ENCODE measurements at regions not wholly inside any gene's neighbourhood (a gene's known extent, or its start where the extent isn't known, plus 50 kb on each side); places are given as distances from the start of the nearest gene placed in this dataset.
A peak's percentile ranks its signal among the peaks of the same experiment; 100 is the strongest.

DNA sequence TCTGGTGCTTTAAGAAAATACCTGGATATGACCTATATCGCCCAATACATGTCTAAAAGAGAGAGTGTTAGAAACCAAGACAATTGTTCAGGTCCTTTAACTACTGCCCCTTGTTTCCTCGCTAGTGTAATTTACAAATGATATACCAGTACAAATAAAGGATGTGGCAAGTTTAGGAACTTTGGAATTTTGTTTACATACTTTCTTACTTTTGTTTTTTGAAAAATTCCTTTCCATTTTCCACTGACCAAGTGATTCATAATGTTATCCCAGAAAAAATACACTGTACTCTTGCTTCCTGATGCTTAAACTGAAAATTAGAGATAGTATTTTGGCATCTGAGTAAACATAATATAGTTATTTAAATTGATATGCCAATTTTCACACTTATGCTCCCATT is 96.8 kb upstream of the CSNK1A1L start:
- H3K23ac ChIP-seq (ENCODE audit: low read length in 2 of 2), result no peak overlapping the region
- no peak overlapping the region for H2BK5ac ChIP-seq (ENCODE audit: low read depth, low read length, poor library complexity, severe bottlenecking)
- H3K27me3 ChIP-seq (ENCODE audit: control insufficient read depth in 1 of 2, insufficient read depth in 1 of 2, low read length in 2 of 2), result no peaks in the 10 kb centered on the region
- H2AFZ ChIP-seq (ENCODE audit: low read depth, low read length), result no peak overlapping the region
- H2AK5ac ChIP-seq (ENCODE audit: low read length, severe bottlenecking), result no peak overlapping the region
- no peaks in the 10 kb centered on the region for H3K36me3 ChIP-seq (ENCODE audit: control insufficient read depth in 1 of 2, insufficient read depth in 2 of 2, low read depth in 1 of 2, low read length in 2 of 2)
- no peak overlapping the region for H2BK120ac ChIP-seq (ENCODE audit: low read depth, low read length)
- H3K4me2 ChIP-seq (ENCODE audit: low read length, poor library complexity, severe bottlenecking), result no peak overlapping the region
- no peak overlapping the region for H3K14ac ChIP-seq (ENCODE audit: low read length in 2 of 2)
- no peak overlapping the region for H3K9ac ChIP-seq (ENCODE audit: low read length)
- H3K9me3 ChIP-seq (ENCODE audit: control insufficient read depth, low read length), result no peaks in the 10 kb centered on the region
- no peak overlapping the region for H3K18ac ChIP-seq (ENCODE audit: low read depth in 1 of 2, low read length in 2 of 2)
- no CpG with 5 or more reads among the region's 2 CpGs for WGBS
- H4K91ac ChIP-seq (ENCODE audit: low read length), result no peak overlapping the region
- no peak overlapping the region for H2BK12ac ChIP-seq (ENCODE audit: low read length in 2 of 2)
- no peaks in the 10 kb centered on the region for H3K4me1 ChIP-seq (ENCODE audit: control insufficient read depth, insufficient read depth, low read depth, low read length)
- no peak overlapping the region for H4K8ac ChIP-seq (ENCODE audit: low read length)
- H2BK15ac ChIP-seq (ENCODE audit: low read depth, poor library complexity, severe bottlenecking), result no peak overlapping the region
- no peak overlapping the region for H3K27ac ChIP-seq (ENCODE audit: low read length, poor library complexity, severe bottlenecking)
- peak; percentile 8 for DNase-seq
- no peak overlapping the region for H3K4me3 ChIP-seq (ENCODE audit: insufficient read depth in 1 of 2, low read depth in 1 of 2, low read length in 2 of 2)
- no peaks in the 10 kb centered on the region for H3K79me1 ChIP-seq (replicated peaks; ENCODE audit: low read length, poor library complexity, severe bottlenecking)
- H3K4ac ChIP-seq (ENCODE audit: low read depth in 1 of 2, low read length in 2 of 2), result no peak overlapping the region

DNA sequence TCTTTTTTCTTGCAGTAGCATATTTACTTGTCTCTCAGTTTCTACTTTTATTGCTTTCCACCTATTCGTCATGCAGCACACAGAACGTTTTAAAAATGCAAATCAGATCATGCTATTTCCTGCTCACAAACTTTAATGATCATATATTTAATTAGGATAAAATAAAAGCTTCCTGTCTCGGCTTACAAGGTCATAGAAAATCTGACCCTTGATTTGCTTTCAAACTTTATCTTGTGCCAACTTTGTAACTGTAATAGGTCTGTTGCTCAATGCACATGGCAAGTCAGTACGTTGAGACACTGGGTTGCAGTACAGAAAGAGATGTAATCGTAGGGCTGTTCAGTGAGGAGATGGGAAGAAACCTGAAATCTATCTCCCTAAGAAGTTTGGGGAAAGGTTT is 95.6 kb upstream of the CSNK1A1L start:
- Histone ChIP-seq H3K14ac (ENCODE audit: low read length in 2 of 2) (no peak overlapping the region), H3K23ac (ENCODE audit: low read length in 2 of 2) (no peak overlapping the region), H2AK5ac (ENCODE audit: low read length, severe bottlenecking) (no peak overlapping the region), H3K9ac (ENCODE audit: low read length) (no peak overlapping the region), H3K18ac (ENCODE audit: low read depth in 1 of 2, low read length in 2 of 2) (no peak overlapping the region), H3K27me3 (ENCODE audit: control insufficient read depth in 1 of 2, insufficient read depth in 1 of 2, low read length in 2 of 2) (no peaks in the 10 kb centered on the region), H3K27ac (ENCODE audit: low read length, poor library complexity, severe bottlenecking) (no peak overlapping the region), H3K4me2 (ENCODE audit: low read length, poor library complexity, severe bottlenecking) (no peak overlapping the region), H2AFZ (ENCODE audit: low read depth, low read length) (no peak overlapping the region), H3K4ac (ENCODE audit: low read depth in 1 of 2, low read length in 2 of 2) (no peak overlapping the region), H2BK120ac (ENCODE audit: low read depth, low read length) (no peak overlapping the region), H3K36me3 (ENCODE audit: control insufficient read depth in 1 of 2, insufficient read depth in 2 of 2, low read depth in 1 of 2, low read length in 2 of 2) (no peaks in the 10 kb centered on the region), H3K4me1 (ENCODE audit: control insufficient read depth, insufficient read depth, low read depth, low read length) (no peaks in the 10 kb centered on the region), H3K79me1 (replicated peaks; ENCODE audit: low read length, poor library complexity, severe bottlenecking) (no peaks in the 10 kb centered on the region), H3K4me3 (ENCODE audit: insufficient read depth in 1 of 2, low read depth in 1 of 2, low read length in 2 of 2) (no peak overlapping the region), H2BK5ac (ENCODE audit: low read depth, low read length, poor library complexity, severe bottlenecking) (no peak overlapping the region), H2BK15ac (ENCODE audit: low read depth, poor library complexity, severe bottlenecking) (no peak overlapping the region), H4K91ac (ENCODE audit: low read length) (no peak overlapping the region), H4K8ac (ENCODE audit: low read length) (no peak overlapping the region), H3K9me3 (ENCODE audit: control insufficient read depth, low read length) (no peaks in the 10 kb centered on the region), H2BK12ac (ENCODE audit: low read length in 2 of 2) (no peak overlapping the region)
- WGBS, result 92% methylated on average over 3 of the region's 5 CpGs
- DNase-seq, result no peak

DNA sequence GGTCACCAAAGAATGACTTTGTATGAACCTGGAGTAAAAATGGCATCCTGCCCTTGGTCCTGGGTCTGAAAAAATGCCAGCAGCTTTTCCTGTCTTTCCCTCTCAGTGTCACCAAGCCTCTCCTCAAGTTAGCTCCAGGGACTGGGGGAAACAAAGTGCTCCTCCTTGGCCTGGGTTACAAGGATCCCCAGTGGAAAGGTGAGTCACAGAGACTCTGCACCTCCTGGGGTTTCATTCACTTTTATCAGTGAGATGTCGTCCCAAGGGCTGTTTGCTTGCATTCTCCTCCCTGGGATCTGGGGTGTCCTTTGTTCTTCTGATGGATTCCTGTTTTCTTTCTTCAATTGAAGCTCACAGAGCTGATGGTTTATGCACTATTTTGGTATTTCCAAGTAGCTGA is 93.2 kb upstream of the CSNK1A1L start:
- H3K4me2 ChIP-seq (ENCODE audit: low read length, poor library complexity, severe bottlenecking), result no peak overlapping the region
- H3K9ac ChIP-seq (ENCODE audit: low read length), result no peak overlapping the region
- H2BK12ac ChIP-seq (ENCODE audit: low read length in 2 of 2), result peak overlapping the region in 1 of 2 experiments; percentile 52
- no peak overlapping the region for H2BK5ac ChIP-seq (ENCODE audit: low read depth, low read length, poor library complexity, severe bottlenecking)
- H3K79me1 ChIP-seq (replicated peaks; ENCODE audit: low read length, poor library complexity, severe bottlenecking), result no peaks in the 10 kb centered on the region
- WGBS, result 0% methylated on average over 1 of the region's 1 CpG
- no peak overlapping the region for H3K14ac ChIP-seq (ENCODE audit: low read length in 2 of 2)
- no peak overlapping the region for H3K27ac ChIP-seq (ENCODE audit: low read length, poor library complexity, severe bottlenecking)
- H3K4ac ChIP-seq (ENCODE audit: low read depth in 1 of 2, low read length in 2 of 2), result no peak overlapping the region
- H2AK5ac ChIP-seq (ENCODE audit: low read length, severe bottlenecking), result no peak overlapping the region
- H3K27me3 ChIP-seq (ENCODE audit: control insufficient read depth in 1 of 2, insufficient read depth in 1 of 2, low read length in 2 of 2), result no peaks in the 10 kb centered on the region
- no peak overlapping the region for H3K23ac ChIP-seq (ENCODE audit: low read length in 2 of 2)
- no peaks in the 10 kb centered on the region for H3K9me3 ChIP-seq (ENCODE audit: control insufficient read depth, low read length)
- no peak overlapping the region for H4K8ac ChIP-seq (ENCODE audit: low read length)
- H4K91ac ChIP-seq (ENCODE audit: low read length), result no peak overlapping the region
- no peak overlapping the region for H3K4me3 ChIP-seq (ENCODE audit: insufficient read depth in 1 of 2, low read depth in 1 of 2, low read length in 2 of 2)
- H2AFZ ChIP-seq (ENCODE audit: low read depth, low read length), result no peak overlapping the region
- H3K18ac ChIP-seq (ENCODE audit: low read depth in 1 of 2, low read length in 2 of 2), result no peak overlapping the region
- no peaks in the 10 kb centered on the region for H3K36me3 ChIP-seq (ENCODE audit: control insufficient read depth in 1 of 2, insufficient read depth in 2 of 2, low read depth in 1 of 2, low read length in 2 of 2)
- H3K4me1 ChIP-seq (ENCODE audit: control insufficient read depth, insufficient read depth, low read depth, low read length), result no peaks in the 10 kb centered on the region
- H2BK15ac ChIP-seq (ENCODE audit: low read depth, poor library complexity, severe bottlenecking), result no peak overlapping the region
- no peak overlapping the region for H2BK120ac ChIP-seq (ENCODE audit: low read depth, low read length)
- no peak for DNase-seq

GRCh38 chr13:37195621-37196020 is 90.2 kb upstream of the CSNK1A1L start:
- no peak overlapping the region for H2BK120ac ChIP-seq (ENCODE audit: low read depth, low read length)
- no peaks in the 10 kb centered on the region for H3K79me1 ChIP-seq (replicated peaks; ENCODE audit: low read length, poor library complexity, severe bottlenecking)
- no peak overlapping the region for H2BK15ac ChIP-seq (ENCODE audit: low read depth, poor library complexity, severe bottlenecking)
- no peak overlapping the region for H3K14ac ChIP-seq (ENCODE audit: low read length in 2 of 2)
- H3K27ac ChIP-seq (ENCODE audit: low read length, poor library complexity, severe bottlenecking), result no peak overlapping the region
- H3K18ac ChIP-seq (ENCODE audit: low read depth in 1 of 2, low read length in 2 of 2), result no peak overlapping the region
- no peaks in the 10 kb centered on the region for H3K9me3 ChIP-seq (ENCODE audit: control insufficient read depth, low read length)
- no peak overlapping the region for H2BK12ac ChIP-seq (ENCODE audit: low read length in 2 of 2)
- no peak overlapping the region for H3K9ac ChIP-seq (ENCODE audit: low read length)
- H3K4me3 ChIP-seq (ENCODE audit: insufficient read depth in 1 of 2, low read depth in 1 of 2, low read length in 2 of 2), result no peak overlapping the region
- H3K4me1 ChIP-seq (ENCODE audit: control insufficient read depth, insufficient read depth, low read depth, low read length), result no peaks in the 10 kb centered on the region
- H3K27me3 ChIP-seq (ENCODE audit: control insufficient read depth in 1 of 2, insufficient read depth in 1 of 2, low read length in 2 of 2), result no peaks in the 10 kb centered on the region
- H4K8ac ChIP-seq (ENCODE audit: low read length), result no peak overlapping the region
- no peak overlapping the region for H3K23ac ChIP-seq (ENCODE audit: low read length in 2 of 2)
- no peak overlapping the region for H2AK5ac ChIP-seq (ENCODE audit: low read length, severe bottlenecking)
- DNase-seq, result no peak
- H2AFZ ChIP-seq (ENCODE audit: low read depth, low read length), result no peak overlapping the region
- 94% methylated on average over 3 of the region's 3 CpGs for WGBS
- H3K4ac ChIP-seq (ENCODE audit: low read depth in 1 of 2, low read length in 2 of 2), result no peak overlapping the region
- H3K36me3 ChIP-seq (ENCODE audit: control insufficient read depth in 1 of 2, insufficient read depth in 2 of 2, low read depth in 1 of 2, low read length in 2 of 2), result no peaks in the 10 kb centered on the region
- H2BK5ac ChIP-seq (ENCODE audit: low read depth, low read length, poor library complexity, severe bottlenecking), result no peak overlapping the region
- H4K91ac ChIP-seq (ENCODE audit: low read length), result no peak overlapping the region
- H3K4me2 ChIP-seq (ENCODE audit: low read length, poor library complexity, severe bottlenecking), result no peak overlapping the region
